Transverse colon (tissue), 4 donors: ENCODE measurements at regions not wholly inside any gene's neighbourhood (a gene's known extent, or its start where the extent isn't known, plus 50 kb on each side); places are given as distances from the start of the nearest gene placed in this dataset.

Source experiments
- DNase-seq: peaks from one replicate; pipeline ENCODE4 v3.0.0-alpha.2; 2019
- H3K27ac ChIP-seq, 4 donors: fragments of 200-600 bp; sonication (generic); 2 replicates each; pipeline ENCODE4 v1.5.1; 2016 to 2018; ENCODE audit warnings: inconsistent platforms in 4 of 4
- H3K27me3 ChIP-seq: fragments of 200-600 bp; sonication (generic); 2 replicates; pipeline ENCODE4 v1.5.1; 2017; ENCODE audit warnings: inconsistent platforms
- H3K36me3 ChIP-seq, 4 donors: fragments of 200-600 bp; sonication (generic); 2 replicates each; pipeline ENCODE4 v1.5.1; 2017 to 2019; ENCODE audit warnings: inconsistent platforms in 4 of 4
- H3K4me1 ChIP-seq, 4 donors: fragments of 200-600 bp; sonication (generic); 2 replicates each; pipeline ENCODE4 v1.5.1; 2017 to 2020; ENCODE audit warnings: inconsistent platforms in 4 of 4
- H3K4me3 ChIP-seq, 4 donors: fragments of 200-600 bp; sonication (generic); 1 replicate in 1 of 4; 2 replicates in 3 of 4; pipeline versions ENCODE4 v1.5.1 to v1.6.1; 2017 to 2019; ENCODE audit warnings: inconsistent platforms in 4 of 4
- H3K9me3 ChIP-seq, 2 donors: fragments of 200-600 bp; sonication (generic); 2 replicates each; pipeline ENCODE4 v1.5.1; 2017 to 2019; ENCODE audit warnings: inconsistent platforms in 2 of 2
- EP300 ChIP-seq: sonication (generic); formaldehyde crosslinking; IDR thresholded peaks from one replicate; pipeline ENCODE4 v1.6.1; 2017; ENCODE audit warnings: antibody characterized with exemption, low read depth
- POLR2A ChIP-seq: fragments of 450-650 bp; IDR thresholded peaks from one replicate; pipeline ENCODE4 v1.6.1; 2016; ENCODE audit warnings: antibody characterized with exemption, mild to moderate bottlenecking, moderate library complexity
- POLR2AphosphoS5 ChIP-seq, 3 donors: sonication (generic); formaldehyde crosslinking; IDR thresholded peaks; one replicate each; pipeline ENCODE4 v1.6.1; 2016; ENCODE audit warnings: antibody characterized with exemption in 3 of 3
- WGBS, 2 donors: methylation state at CpG; one replicate each; pipeline ENCODE4 v1.1.5; 2018; ENCODE audit warnings: low coverage in 1 of 2; 5-methylcytosine and 5-hydroxymethylcytosine counted together
- in situ Hi-C, 4 donors: fragments of 200-750 bp; cut with MboI; loops; one replicate each; pipeline versions ENCODE4 v1.15.0 to v1.15.1; 2017; ENCODE audit warnings: low sequenced_read_pairs in 3 of 4, low pct_ligation_motif_present in 1 of 4, low pct_unique_long_range_greater_than_20kb in 1 of 4
- intact Hi-C: fragments of 100-400 bp; cut with DNase I; formaldehyde crosslinking; loops from one replicate; pipeline ENCODE4 v1.15.1; 2023; ENCODE audit warnings: low total_unique reads
- TF ChIP-seq, protein P1 (sequence below), 5 experiments: fragments of 200-600 bp in 3 of 5; fragments of 450-650 bp in 2 of 5; sonication (generic) in 3 of 5; IDR thresholded peaks; 1 replicate in 2 of 5; 2 replicates in 3 of 5; pipeline ENCODE4 v1.5.1; 2016 to 2017; ENCODE audit warnings: antibody characterized with exemption in 5 of 5, inconsistent platforms in 3 of 5, mild to moderate bottlenecking in 2 of 5, moderate library complexity in 1 of 5

DNA sequence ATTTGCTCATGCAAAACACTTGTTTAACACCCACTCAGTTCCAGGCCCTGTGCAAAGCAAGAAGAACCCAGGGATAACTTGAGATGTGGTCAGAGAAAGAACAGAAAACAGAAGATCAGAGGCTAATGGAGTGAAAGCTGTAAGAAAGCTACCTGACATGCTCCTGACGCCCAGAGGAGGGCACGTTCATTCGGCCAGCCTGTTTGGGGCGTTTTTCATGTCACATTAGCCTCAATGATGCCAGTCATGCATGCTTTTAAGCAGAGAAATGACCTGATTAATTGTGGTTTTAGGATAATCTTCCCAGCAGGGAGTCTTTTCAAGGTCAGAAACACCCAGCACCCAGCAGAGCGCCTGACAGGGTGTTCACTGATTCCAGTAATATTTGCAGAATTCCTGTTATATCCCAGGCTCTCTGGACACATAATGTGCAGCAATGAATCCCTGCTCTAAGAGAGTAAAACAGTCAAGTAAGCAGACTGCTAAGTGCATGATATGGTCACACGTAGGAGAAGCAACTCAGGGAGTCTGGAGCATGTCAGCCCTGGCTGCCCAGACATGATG, 320.0 kb downstream of the LRATD1 start:
- Histone ChIP-seq H3K4me1 (no peaks in the 10 kb centered on the region), H3K27ac (no peak overlapping the region), H3K9me3 (no peaks in the 10 kb centered on the region), H3K27me3 (no peaks in the 10 kb centered on the region), H3K4me3 (no peak overlapping the region), H3K36me3 (no peaks in the 10 kb centered on the region)
- in situ Hi-C loops (no loop called here), intact Hi-C loops (no loop called here)
- TF ChIP-seq EP300 (no peak), POLR2A (no peak), POLR2AphosphoS5 (IDR thresholded peaks at IDR 0.05) (no peak)
- TF ChIP-seq, protein P1, sequence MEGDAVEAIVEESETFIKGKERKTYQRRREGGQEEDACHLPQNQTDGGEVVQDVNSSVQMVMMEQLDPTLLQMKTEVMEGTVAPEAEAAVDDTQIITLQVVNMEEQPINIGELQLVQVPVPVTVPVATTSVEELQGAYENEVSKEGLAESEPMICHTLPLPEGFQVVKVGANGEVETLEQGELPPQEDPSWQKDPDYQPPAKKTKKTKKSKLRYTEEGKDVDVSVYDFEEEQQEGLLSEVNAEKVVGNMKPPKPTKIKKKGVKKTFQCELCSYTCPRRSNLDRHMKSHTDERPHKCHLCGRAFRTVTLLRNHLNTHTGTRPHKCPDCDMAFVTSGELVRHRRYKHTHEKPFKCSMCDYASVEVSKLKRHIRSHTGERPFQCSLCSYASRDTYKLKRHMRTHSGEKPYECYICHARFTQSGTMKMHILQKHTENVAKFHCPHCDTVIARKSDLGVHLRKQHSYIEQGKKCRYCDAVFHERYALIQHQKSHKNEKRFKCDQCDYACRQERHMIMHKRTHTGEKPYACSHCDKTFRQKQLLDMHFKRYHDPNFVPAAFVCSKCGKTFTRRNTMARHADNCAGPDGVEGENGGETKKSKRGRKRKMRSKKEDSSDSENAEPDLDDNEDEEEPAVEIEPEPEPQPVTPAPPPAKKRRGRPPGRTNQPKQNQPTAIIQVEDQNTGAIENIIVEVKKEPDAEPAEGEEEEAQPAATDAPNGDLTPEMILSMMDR (IDR thresholded peaks at IDR 0.05): no peak
- WGBS, 2 donors: 74 to 100% methylated on average over 1 to 6 of the region's 6 CpGs
- no peak for DNase-seq

DNA sequence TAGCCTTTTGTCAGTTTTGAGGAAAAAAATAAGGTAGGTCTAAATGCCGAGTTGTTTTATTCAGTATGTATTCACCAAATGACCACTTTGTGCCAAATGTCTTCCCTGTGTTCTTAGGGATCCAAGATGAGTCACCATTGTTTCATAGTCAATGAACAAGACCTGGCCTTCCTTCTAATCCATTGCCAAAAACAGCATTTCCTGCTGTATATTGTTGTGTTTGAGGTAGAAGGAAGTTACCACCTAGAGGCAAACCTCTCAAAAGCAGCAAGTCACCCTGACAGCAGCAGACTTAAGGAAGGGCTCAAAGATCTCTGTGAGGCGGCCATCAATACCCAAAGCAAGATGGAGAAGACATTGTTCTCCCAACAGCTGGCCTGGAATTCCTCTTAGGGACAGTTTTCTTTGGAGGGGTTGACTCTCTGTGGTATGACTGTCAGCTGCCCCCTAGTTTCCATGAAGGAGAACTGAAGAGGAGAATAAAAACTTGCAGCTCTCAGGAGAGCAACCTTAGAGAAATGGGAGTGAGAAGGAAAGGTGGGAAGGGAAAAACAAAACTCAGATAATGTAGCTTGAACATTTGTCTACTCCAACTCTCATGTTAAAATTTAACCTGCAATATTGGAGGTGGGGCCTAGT, 328.3 kb downstream of the LRATD1 start:
- no peak overlapping the region for H3K27ac ChIP-seq
- no peaks in the 10 kb centered on the region for H3K4me1 ChIP-seq
- TF ChIP-seq POLR2AphosphoS5 (IDR thresholded peaks at IDR 0.05): no peak
- TF ChIP-seq POLR2A: no peak
- no peak for TF ChIP-seq EP300
- TF ChIP-seq, protein P1 (IDR thresholded peaks at IDR 0.05): no peak
- H3K4me3 ChIP-seq: no peak overlapping the region
- no peaks in the 10 kb centered on the region for H3K36me3 ChIP-seq
- no peaks in the 10 kb centered on the region for H3K27me3 ChIP-seq
- in situ Hi-C loops (no loop called here), intact Hi-C loops (no loop called here)
- DNase-seq: no peak
- WGBS, 2 donors: 75% methylated on average over 2 of the region's 2 CpGs
- no peaks in the 10 kb centered on the region for H3K9me3 ChIP-seq

DNA sequence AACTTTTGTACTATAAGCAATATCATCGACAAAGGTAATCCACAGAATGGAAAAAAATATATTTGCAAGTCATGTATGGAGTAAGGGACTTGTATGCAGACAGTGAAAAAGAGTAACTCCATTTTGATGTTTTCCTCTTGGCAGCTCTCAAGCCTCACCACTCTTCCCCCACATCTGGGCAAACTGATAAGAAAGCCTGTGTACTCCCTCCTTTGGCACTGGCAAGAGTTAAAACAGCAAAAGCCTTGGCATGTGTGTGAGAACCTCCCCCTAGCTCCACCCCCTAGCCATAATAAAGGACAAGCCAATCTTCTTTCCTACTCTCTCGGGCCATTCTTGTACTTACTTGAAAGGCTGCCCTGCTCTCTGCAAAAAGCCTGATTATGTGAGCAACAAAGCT, 335.2 kb downstream of the LRATD1 start:
- H3K4me3 ChIP-seq: no peak overlapping the region
- in situ Hi-C loops (no loop called here), intact Hi-C loops (no loop called here)
- H3K4me1 ChIP-seq: no peaks in the 10 kb centered on the region
- H3K9me3 ChIP-seq: no peaks in the 10 kb centered on the region
- no peak for DNase-seq
- WGBS, 2 donors: 45 to 67% methylated on average over 1 to 2 of the region's 2 CpGs
- no peak overlapping the region for H3K27ac ChIP-seq
- H3K36me3 ChIP-seq: no peaks in the 10 kb centered on the region
- TF ChIP-seq, protein P1 (IDR thresholded peaks at IDR 0.05): no peak
- TF ChIP-seq POLR2AphosphoS5 (IDR thresholded peaks at IDR 0.05): no peak
- no peak for TF ChIP-seq EP300
- no peak for TF ChIP-seq POLR2A
- no peaks in the 10 kb centered on the region for H3K27me3 ChIP-seq

DNA sequence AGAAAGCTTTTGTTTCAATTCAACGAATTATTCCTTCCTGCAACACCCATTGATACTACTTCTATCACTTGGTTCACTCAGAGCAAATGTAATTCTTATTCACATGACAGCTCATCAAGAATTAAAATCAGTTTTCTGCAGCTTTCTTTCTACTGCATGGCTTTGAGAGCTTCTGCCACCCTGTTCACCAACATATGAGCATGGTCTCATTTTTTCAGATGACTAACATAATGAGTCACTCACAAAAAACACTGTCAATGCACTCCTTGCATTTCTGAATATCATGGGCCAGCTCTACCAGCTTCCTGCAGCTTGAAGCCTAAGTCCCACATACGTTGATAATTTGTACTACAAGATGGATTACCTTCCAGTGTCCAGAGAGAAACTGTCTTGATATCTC, 342.9 kb downstream of the LRATD1 start:
- H3K27ac ChIP-seq: no peak overlapping the region
- H3K27me3 ChIP-seq: no peaks in the 10 kb centered on the region
- intact Hi-C loops (loop anchor here (10.0 kb wide), 1 partner anchor 671 kb away; no protein-coding TSS in a partner anchor), in situ Hi-C loops (no loop called here)
- no peak for TF ChIP-seq POLR2AphosphoS5 (IDR thresholded peaks at IDR 0.05)
- TF ChIP-seq EP300: no peak
- no peak for TF ChIP-seq POLR2A
- TF ChIP-seq, protein P1 (IDR thresholded peaks at IDR 0.05): no peak
- DNase-seq: no peak
- H3K4me3 ChIP-seq: no peak overlapping the region
- no peaks in the 10 kb centered on the region for H3K9me3 ChIP-seq
- H3K36me3 ChIP-seq: no peaks in the 10 kb centered on the region
- WGBS, 2 donors: 45 to 61% methylated on average over 2 of the region's 2 CpGs
- no peaks in the 10 kb centered on the region for H3K4me1 ChIP-seq
